ENCODE measurements at regions not wholly inside any gene's neighbourhood (a gene's known extent, or its start where the extent isn't known, plus 50 kb on each side); places are given as distances from the start of the nearest gene placed in this dataset.

- no peak for TF ChIP-seq ZNF263 (CRISPR knock-in tag; IDR thresholded peaks at IDR 0.05; ENCODE audit: borderline replicate concordance)
- TF ChIP-seq GTF2E2 (tag; IDR thresholded peaks at IDR 0.05): no peak
- no peak for TF ChIP-seq HINFP (tag; conservative IDR thresholded peaks at IDR 0.05; ENCODE audit: low read depth)
- TF ChIP-seq MLLT1 (IDR thresholded peaks at IDR 0.05): no peak
- TF ChIP-seq ZBTB7A (IDR thresholded peaks at IDR 0.05; ENCODE audit: borderline replicate concordance, control insufficient read depth, low read depth, low read length): no peak
These were observed 116.2 kb downstream of the POSTN start (continued) for GRCh38 chr13:37482331-37482730.

GRCh38 chr13:37481885-37482227 lies 116.7 kb downstream of the POSTN start:
- no peaks in the 10 kb centered on the region for H3K9me3 ChIP-seq (replicated peaks; ENCODE audit: control insufficient read depth, insufficient read depth, low read depth, low read length)
- DNase-seq (ENCODE audit: extremely low read depth in 1 of 4, low spot score in 3 of 4) (no peak), FAIRE-seq (no peak), ATAC-seq (no peak)
- BruUV-seq (replicated peaks): no TSS peak
- no peak overlapping the region for H2AFZ ChIP-seq (ENCODE audit: low read depth, low read length)
- intact Hi-C loops (cut with micrococcal nuclease): no loop called here
- no peak overlapping the region for H3K9ac ChIP-seq (ENCODE audit: insufficient read depth in 1 of 2, low read depth in 2 of 2, low read length in 2 of 2)
- no peaks in the 10 kb centered on the region for H3K9me1 ChIP-seq (ENCODE audit: control insufficient read depth, insufficient read depth, low read length)
- TF ChIP-seq PATZ1 (CRISPR knock-in tag; IDR thresholded peaks at IDR 0.05; ENCODE audit: borderline replicate concordance) (no peak), BMI1 (IDR thresholded peaks at IDR 0.05; ENCODE audit: low read length) (no peak), MCM7 (IDR thresholded peaks at IDR 0.05) (no peak), SUPT5H (IDR thresholded peaks at IDR 0.05) (no peak), IFI16 (CRISPR knock-in tag; IDR thresholded peaks at IDR 0.05) (no peak), PRDM10 (IDR thresholded peaks at IDR 0.05; ENCODE audit: partially characterized antibody) (no peak)
- no peak overlapping the region for H3K4me3 ChIP-seq
- H3K4me1 ChIP-seq (replicated peaks in 1 of 2; ENCODE audit: control insufficient read depth in 2 of 2, insufficient read depth in 2 of 2, low read length in 2 of 2): no peaks in the 10 kb centered on the region
- H3K27ac ChIP-seq (ENCODE audit: extremely low read depth, low read depth, low read length): no peak overlapping the region
- H3K27me3 ChIP-seq (ENCODE audit: control insufficient read depth in 2 of 2, insufficient read depth in 2 of 2, low read length in 2 of 2): no peaks in the 10 kb centered on the region
- H3K79me2 ChIP-seq (ENCODE audit: control insufficient read depth, insufficient read depth, low read length): no peaks in the 10 kb centered on the region
- in situ Hi-C loops (cut with MboI): no loop called here
- no peaks in the 10 kb centered on the region for H3K36me3 ChIP-seq (ENCODE audit: control insufficient read depth, insufficient read depth, low read length)
- ChIA-PET CTCF (ENCODE audit: low intra/inter-chr PET ratio) (no interaction called here), POLR2A (no interaction called here)
- 0% methylated on average over 1 of the region's 1 CpG for WGBS (ENCODE audit: insufficient coverage, low coverage, missing lambda C conversion rate)
- H4K20me1 ChIP-seq (replicated peaks; ENCODE audit: control insufficient read depth, insufficient read depth, low read length): no peaks in the 10 kb centered on the region
- no peak overlapping the region for H3K4me2 ChIP-seq (ENCODE audit: insufficient read depth, low read length)
